ENCODE measurements at regions not wholly inside any gene's neighbourhood (a gene's known extent, or its start where the extent isn't known, plus 50 kb on each side); places are given as distances from the start of the nearest gene placed in this dataset.

- TF ChIP-seq POLR2A (IDR thresholded peaks at IDR 0.05; ENCODE audit: low read depth, low read length) (no peak), TAF1 (IDR thresholded peaks at IDR 0.05; ENCODE audit: borderline replicate concordance, low read depth, low read length) (no peak)
Measured at GRCh38 chr5:68734781-68735180, 359.0 kb upstream of the SLC30A5 start.

Measured in GM12892 (cell line).